ENCODE measurements at regions not wholly inside any gene's neighbourhood (a gene's known extent, or its start where the extent isn't known, plus 50 kb on each side); places are given as distances from the start of the nearest gene placed in this dataset.
"Not testable (repeated sequence)": the region's sequence is repeated elsewhere in the genome, so short reads cannot be mapped to it uniquely, and the experiment has no call there.

DNA sequence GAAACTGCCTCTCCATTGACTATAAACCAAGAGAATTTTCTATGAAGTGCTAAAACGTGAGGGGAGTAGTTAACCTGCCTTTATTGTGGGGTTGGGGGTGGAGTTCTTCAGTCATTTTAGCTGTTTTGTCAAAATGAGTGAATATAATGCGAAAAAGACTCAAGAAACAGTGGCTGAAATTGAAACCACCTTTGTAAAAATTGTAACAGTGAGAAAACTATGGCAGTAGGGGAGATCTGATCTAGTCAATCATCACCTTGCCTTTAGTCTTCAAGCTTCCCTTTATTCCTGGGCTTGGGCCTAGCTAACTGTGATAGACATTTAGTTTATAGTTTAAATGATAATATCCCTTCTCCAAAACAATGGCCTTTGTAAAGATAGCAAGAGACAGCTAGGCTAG, 1927.3 kb downstream of the STIM2 start:
- DNase-seq (ENCODE audit: low spot score), result no peak

- DNase-seq (ENCODE audit: low spot score), result no peak
Measured at GRCh38 chr4:28788929-28789490, 1928.4 kb downstream of the STIM2 start.

GRCh38 chr4:28792917-28793597, 1927.1 kb upstream of the PCDH7 start:
- no peak for DNase-seq (ENCODE audit: low spot score)

- no peak for DNase-seq (ENCODE audit: low spot score)
Measured at GRCh38 chr4:28799696-28800095, 1920.5 kb upstream of the PCDH7 start.

GRCh38 chr4:28811025-28811424, 1909.1 kb upstream of the PCDH7 start:
- no peak for DNase-seq (ENCODE audit: low spot score)

GRCh38 chr4:28822163-28822562, 1898.0 kb upstream of the PCDH7 start:
- DNase-seq (ENCODE audit: low spot score), result no peak

DNA sequence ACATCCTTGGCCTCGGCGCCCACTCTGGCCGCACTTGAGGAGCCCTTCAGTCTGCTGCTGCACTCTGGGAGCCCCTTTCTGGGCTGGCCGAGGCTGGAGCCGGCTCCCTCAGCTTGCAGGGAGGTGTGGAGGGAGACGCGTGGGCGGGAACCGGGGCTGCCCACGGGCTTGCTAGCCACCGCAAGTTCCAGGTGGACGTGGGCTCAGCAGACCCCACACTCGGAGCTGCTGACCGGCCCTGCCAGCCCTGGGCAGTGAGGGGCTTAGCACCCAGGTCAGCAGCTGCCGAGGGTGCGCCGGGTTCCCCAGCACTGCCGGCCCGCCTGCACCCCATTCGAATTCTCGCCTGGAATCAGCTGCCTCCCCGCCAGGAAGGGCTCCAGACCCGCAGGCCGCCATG, 1892.3 kb upstream of the PCDH7 start:
- DNase-seq (ENCODE audit: low spot score), result no peak

DNA sequence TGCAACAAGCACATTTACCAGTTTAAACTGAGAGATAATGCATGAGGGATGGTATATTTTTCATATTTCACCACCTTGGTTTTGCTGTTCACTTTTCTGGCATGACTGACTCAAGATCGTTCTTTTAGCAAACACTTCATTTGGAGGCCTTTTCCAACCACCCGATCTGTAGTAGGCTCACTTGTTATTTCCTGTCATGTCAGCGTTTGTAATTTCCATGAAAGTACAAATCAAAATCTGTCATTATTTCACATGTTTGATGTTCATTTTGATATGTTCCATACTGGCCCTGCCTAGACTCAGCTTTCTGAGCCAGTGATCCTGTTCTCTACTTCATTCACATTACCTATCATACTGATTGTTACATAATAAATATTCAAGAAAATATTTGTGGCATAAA, 1888.3 kb upstream of the PCDH7 start:
- DNase-seq (ENCODE audit: low spot score), result no peak

DNA sequence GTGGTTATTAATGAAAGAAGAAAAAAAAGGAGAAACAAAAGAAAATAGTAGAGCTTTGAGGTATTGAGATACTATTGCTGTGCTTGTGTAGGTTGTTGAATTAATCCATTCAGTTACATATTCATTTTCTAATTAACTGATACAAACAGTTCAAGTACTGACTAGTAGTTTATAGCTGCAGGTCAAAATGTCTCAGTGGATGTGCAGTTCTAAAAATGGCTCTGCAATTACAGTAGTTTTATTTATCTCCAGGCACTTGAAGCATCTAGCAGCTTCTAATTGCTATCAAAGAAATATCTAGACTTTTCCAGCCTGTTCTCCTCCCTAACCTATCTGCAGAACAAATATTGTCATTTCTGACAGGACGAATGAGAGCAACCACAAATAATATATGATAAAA, 1887.7 kb upstream of the PCDH7 start:
- no peak for DNase-seq (ENCODE audit: low spot score)

DNA sequence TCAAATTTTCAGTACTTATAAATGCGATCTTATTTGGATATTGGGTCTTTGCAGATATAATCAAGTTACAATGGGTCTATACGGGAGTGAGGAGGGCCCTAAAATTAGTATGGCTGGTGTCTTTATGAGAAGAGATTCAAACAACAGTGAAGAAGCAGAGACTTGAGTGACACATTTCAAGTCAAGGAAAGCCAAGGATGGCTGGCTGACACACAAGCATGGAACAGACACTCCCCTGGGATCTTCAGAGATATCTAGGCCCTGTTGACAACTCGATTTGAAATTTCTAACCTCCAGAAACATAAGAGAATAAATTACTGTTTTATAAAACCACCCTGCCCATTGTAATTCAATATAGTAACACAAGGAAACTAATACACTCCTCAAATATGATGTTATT, 1886.0 kb upstream of the PCDH7 start:
- no peak for DNase-seq (ENCODE audit: low spot score)

DNA sequence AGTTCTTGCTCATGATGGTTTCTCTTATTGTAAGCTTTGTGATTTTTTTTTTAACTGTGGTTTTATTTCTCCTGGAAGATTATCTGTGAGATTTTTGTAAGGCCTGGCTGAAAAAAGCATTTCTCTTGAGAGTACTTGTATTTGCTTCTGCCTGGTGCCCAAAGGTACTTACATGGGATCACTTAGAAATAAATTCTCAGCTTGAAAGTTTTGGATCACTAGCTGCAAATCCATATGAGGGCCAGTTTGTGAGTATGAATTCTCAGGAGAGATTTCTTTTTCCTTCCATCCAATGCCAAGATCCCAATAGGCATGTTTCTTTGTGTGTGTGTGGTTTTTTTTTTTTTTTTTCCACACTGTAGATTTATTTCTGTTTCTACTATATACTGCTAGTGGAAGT, 1884.7 kb upstream of the PCDH7 start:
- no peak for DNase-seq (ENCODE audit: low spot score)

DNA sequence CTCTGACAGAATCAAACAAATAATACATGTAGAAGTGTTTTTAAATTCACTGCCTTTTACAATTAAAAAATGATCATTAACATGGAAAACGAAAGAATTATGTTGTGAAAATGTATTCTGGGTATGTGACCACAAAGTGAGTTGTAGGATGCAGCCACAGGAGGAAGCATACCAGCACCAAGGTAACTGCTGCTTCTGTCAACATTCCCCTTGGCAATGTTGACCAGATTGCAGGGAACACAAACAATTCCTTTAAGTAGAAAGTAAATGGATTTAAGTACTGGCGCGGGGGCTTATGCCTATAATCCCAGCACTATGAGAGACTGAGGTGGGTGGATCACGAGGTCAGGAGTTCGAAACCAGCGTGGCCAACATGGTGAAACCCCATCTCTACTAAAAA, 1877.9 kb upstream of the PCDH7 start:
- no peak for DNase-seq (ENCODE audit: low spot score)

- DNase-seq (ENCODE audit: low spot score), result no peak
Measured at GRCh38 chr4:28845158-28845557, 1875.0 kb upstream of the PCDH7 start.

DNA sequence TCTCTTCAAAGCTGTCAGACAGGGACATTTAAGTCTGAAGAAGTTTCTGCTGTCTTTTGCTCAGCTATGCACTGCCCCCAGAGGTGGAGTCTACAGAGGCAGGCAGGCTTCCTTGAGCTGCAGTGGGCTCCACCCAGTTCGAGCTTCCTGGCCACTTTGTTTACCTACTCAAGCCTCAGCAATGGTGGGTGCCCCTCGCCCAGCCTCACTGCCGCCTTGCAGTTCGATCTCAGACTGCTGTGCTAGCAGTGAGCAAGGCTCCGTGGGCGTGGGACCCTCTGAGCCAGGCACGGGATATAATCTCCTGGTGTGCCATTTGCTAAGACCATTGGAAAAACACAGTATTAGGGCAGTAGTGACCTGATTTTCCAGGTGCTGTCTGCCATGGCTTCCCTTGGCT, 1863.1 kb upstream of the PCDH7 start:
- not testable (repeated sequence) for DNase-seq (ENCODE audit: low spot score)

- DNase-seq (ENCODE audit: low spot score), result no peak
Measured at GRCh38 chr4:28868841-28869240, 1851.3 kb upstream of the PCDH7 start.

DNA sequence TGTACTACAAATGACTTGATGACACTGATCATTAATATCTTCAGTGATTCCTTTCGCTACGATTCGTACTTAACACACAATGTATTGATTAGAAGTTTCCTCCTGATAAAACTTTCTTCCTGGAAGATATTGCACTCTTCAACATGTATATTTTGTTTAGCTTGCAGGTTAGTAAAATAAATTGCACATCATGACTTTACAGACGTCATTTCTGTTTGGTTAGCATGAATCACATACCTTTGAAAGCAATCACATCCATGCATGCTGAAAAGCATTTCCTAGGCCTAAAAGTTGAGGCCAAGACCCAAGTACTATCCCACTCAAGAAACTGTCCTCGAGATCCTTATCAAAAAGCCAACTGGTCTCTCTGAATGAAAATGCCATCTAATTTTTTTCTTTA, 1841.0 kb upstream of the PCDH7 start:
- no peak for DNase-seq (ENCODE audit: low spot score)

GRCh38 chr4:28879900-28880299, 1840.3 kb upstream of the PCDH7 start:
- no peak for DNase-seq (ENCODE audit: low spot score)

- no peak for DNase-seq (ENCODE audit: low spot score)
Measured at GRCh38 chr4:28883211-28883610, 1837.0 kb upstream of the PCDH7 start.

DNA sequence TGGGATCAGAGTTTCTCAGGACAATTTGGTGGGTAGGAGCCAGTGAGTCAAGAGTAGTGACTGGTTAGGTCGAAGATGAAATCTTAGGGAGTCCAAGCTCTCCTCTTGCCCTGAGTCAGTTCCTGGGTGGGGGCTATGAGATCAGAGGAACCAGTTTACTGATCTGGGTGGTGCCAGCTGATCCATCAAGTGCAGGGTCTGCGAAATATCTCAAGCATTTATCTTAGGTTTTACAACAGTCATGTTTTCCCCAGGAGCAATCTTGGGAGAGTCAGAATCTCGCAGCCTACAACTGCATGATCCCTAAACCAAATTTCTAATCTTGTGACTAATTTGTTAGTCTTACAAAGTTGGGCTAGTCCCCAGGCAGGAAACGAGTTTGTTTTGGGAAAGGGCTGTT, 1833.2 kb upstream of the PCDH7 start:
- DNase-seq (ENCODE audit: low spot score), result no peak

DNA sequence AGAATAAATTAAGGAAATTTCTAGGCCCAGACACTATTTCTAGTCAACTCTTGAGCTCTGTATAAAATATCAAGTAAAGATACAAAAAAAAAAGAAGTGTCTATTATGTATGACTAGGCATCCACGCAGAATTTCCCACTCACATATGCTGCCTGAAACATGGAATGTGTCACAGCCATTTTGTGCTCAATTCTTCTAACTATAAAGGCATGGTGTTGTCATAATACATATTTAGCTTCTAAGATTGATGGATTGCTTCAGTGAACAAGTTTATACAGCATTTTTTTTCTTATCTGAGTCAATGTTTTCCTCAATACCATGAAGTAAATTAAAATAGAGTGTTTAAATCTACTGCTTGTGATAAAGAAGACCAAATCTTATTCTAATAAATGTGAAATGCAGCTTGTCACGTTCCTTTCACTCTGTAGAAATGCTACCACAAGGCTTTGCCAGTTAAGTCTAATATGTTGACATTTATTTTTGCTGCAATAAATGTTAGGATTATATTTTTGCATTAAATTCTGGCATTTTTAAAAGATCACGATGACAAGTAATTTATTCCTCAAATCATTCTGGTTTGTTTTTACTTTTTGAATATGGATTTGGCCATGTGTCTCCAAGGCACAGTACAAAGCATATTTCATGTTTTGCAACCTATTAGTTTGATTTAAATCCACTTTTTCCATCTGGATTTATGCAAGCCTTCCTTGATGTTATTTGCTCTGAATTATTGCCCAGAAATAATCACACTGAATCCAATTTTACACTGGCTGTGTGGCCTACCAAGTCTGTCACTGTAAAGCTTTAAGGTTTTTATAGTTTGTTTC, 1829.0 kb upstream of the PCDH7 start:
- no peak for DNase-seq (ENCODE audit: low spot score)

DNA sequence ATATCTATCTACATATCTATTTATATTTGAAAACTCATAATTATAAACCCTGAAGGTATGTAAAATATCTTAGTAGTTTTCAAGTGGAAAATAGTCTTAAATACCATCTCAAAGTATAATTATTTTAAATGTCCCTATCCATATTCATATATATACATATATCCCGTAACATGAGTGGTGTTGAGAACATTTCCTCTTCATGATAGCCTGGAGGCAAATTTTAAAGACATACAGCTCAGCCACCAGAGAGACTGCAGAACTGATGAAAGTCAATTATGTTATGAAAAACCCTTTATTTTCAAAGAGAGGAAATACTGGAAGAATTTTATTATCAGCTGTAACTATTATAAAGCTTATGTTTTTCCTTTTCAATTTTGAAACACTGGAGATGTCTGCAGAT, 1806.7 kb upstream of the PCDH7 start:
- no peak for DNase-seq (ENCODE audit: low spot score)

DNA sequence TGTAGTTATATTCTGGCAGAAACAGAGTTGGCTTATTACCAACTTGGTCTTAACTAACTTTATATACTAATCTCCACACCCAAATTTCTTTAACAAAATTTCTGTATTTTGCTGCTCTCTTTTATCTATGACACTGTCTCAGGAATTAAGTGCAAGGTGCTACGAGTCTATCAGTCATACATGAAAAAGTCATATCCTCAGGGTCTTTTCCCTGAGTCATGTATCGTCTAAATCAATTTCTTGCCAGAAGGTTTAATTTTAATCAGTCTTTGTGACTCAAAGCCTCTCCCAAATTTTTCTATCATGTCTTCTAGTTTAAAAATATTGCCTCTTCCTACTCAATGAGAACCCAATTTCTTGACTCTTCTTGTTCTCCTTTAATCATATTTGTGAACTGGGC, 1803.6 kb upstream of the PCDH7 start:
- DNase-seq (ENCODE audit: low spot score), result no peak

- DNase-seq (ENCODE audit: low spot score), result no peak
Measured at GRCh38 chr4:28918871-28919270, 1801.3 kb upstream of the PCDH7 start.

All from SK-N-DZ (cell line).